ENCODE measurements at regions not wholly inside any gene's neighbourhood (a gene's known extent, or its start where the extent isn't known, plus 50 kb on each side); places are given as distances from the start of the nearest gene placed in this dataset.

DNA sequence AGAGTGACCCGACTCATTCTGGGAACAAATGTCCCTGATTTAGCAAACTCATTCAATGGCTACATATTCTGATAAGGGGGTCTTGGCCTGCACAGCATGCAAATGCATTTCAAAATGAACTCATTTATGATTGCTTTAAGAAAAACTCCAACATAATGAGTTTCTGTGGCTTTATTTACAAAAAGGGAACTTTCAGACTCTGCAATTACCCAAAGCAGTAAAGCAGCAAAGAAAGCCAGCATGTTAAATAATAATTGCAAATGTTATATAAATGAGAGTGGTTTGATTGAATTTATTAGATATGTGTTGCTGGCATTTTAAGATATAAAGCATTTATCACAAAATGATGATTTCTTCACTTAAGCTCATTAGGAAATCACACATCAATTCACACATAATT is 295.7 kb downstream of the FBXW7 start:
- TF ChIP-seq TAF1 (IDR thresholded peaks at IDR 0.05; ENCODE audit: low read depth, low read length) (no peak), POU2F2 (IDR thresholded peaks at IDR 0.05; ENCODE audit: low read depth, low read length) (no peak), SPI1 (IDR thresholded peaks at IDR 0.05; ENCODE audit: low read depth, low read length) (no peak), PAX5 (IDR thresholded peaks at IDR 0.05; ENCODE audit: insufficient read depth, low read length, severe bottlenecking) (no peak), POLR2A (IDR thresholded peaks at IDR 0.05; ENCODE audit: low read depth, low read length) (no peak), POLR2AphosphoS5 (IDR thresholded peaks at IDR 0.05; ENCODE audit: low read depth, low read length) (no peak)
- no peak for DNase-seq (ENCODE audit: insufficient read length, low spot score)

DNA sequence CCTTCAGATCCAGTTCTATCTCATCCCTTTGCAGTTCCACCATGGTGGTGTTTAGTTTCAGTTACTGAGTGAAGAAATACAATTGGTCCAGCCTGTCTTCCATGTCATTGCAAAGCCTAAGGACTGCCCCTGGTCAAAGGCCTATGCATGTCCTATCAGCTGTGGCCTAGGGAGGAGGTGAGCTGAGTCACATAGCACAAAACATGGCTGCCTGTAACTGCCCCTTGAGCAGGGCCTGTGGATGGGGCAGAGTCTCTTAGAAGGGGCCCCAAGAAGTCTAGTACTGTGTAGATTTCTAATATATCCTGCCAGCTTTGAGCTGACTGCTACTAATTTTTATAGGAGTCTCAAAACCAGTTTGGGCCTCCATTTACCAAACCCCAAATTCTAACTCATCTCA is 296.7 kb downstream of the FBXW7 start:
- no peak for TF ChIP-seq SPI1 (IDR thresholded peaks at IDR 0.05; ENCODE audit: low read depth, low read length)
- TF ChIP-seq TAF1 (IDR thresholded peaks at IDR 0.05; ENCODE audit: low read depth, low read length): no peak
- no peak for TF ChIP-seq PAX5 (IDR thresholded peaks at IDR 0.05; ENCODE audit: insufficient read depth, low read length, severe bottlenecking)
- no peak for TF ChIP-seq POLR2A (IDR thresholded peaks at IDR 0.05; ENCODE audit: low read depth, low read length)
- no peak for TF ChIP-seq POLR2AphosphoS5 (IDR thresholded peaks at IDR 0.05; ENCODE audit: low read depth, low read length)
- DNase-seq (ENCODE audit: insufficient read length, low spot score) (no peak), FAIRE-seq (no peak)

More for the DNA sequence above, 295.7 kb downstream of the FBXW7 start:
- no peak for FAIRE-seq

DNA sequence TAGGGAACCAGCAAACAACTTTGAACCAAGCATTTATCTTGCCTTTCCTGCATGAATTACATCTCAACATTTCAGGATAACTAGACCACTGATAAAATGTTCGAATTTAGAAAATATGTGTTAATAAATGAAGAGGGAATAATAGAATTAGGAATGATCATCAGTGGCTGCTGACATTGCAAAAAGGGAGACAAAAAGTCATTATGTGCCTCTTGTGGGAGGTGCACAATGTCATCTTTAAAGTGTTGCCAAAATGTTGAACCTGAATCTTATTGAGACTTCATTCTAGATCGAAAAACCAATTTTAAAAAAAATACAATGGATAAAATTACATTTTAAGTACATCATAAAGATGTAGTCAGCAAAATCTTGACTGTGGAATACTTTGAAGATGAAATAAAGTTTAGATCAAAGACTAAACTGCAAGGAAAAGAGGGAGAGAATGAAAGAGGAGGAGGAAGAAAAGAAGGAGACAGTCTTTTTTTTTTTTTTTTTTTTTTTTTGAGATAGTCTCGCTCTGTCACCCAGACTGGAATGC is 299.3 kb downstream of the FBXW7 start:
- no peak for FAIRE-seq
- TF ChIP-seq TAF1 (IDR thresholded peaks at IDR 0.05; ENCODE audit: low read depth, low read length): no peak
- no peak for TF ChIP-seq PAX5 (IDR thresholded peaks at IDR 0.05; ENCODE audit: insufficient read depth, low read length, severe bottlenecking)
- no peak for TF ChIP-seq POLR2A (IDR thresholded peaks at IDR 0.05; ENCODE audit: low read depth, low read length)
- no peak for TF ChIP-seq POU2F2 (IDR thresholded peaks at IDR 0.05; ENCODE audit: low read depth, low read length)
- no peak for TF ChIP-seq POLR2AphosphoS5 (IDR thresholded peaks at IDR 0.05; ENCODE audit: low read depth, low read length)
- no peak for TF ChIP-seq SPI1 (IDR thresholded peaks at IDR 0.05; ENCODE audit: low read depth, low read length)
- no peak for DNase-seq (ENCODE audit: insufficient read length, low spot score)

- FAIRE-seq: no peak
- TF ChIP-seq POU2F2 (IDR thresholded peaks at IDR 0.05; ENCODE audit: low read depth, low read length) (no peak), POLR2A (IDR thresholded peaks at IDR 0.05; ENCODE audit: low read depth, low read length) (no peak), PAX5 (IDR thresholded peaks at IDR 0.05; ENCODE audit: insufficient read depth, low read length, severe bottlenecking) (no peak), TAF1 (IDR thresholded peaks at IDR 0.05; ENCODE audit: low read depth, low read length) (no peak), SPI1 (IDR thresholded peaks at IDR 0.05; ENCODE audit: low read depth, low read length) (no peak), POLR2AphosphoS5 (IDR thresholded peaks at IDR 0.05; ENCODE audit: low read depth, low read length) (no peak)
- no peak for DNase-seq (ENCODE audit: insufficient read length, low spot score)
Measured at GRCh38 chr4:152235718-152236117, 300.2 kb downstream of the FBXW7 start.

- TF ChIP-seq SPI1 (IDR thresholded peaks at IDR 0.05; ENCODE audit: low read depth, low read length): no peak
- no peak for TF ChIP-seq TAF1 (IDR thresholded peaks at IDR 0.05; ENCODE audit: low read depth, low read length)
- no peak for TF ChIP-seq POU2F2 (IDR thresholded peaks at IDR 0.05; ENCODE audit: low read depth, low read length)
- no peak for FAIRE-seq
Measured at GRCh38 chr4:152234571-152234970, 301.3 kb downstream of the FBXW7 start.

GRCh38 chr4:152232271-152232670 is 303.6 kb downstream of the FBXW7 start:
- TF ChIP-seq TAF1 (IDR thresholded peaks at IDR 0.05; ENCODE audit: low read depth, low read length) (no peak), POLR2AphosphoS5 (IDR thresholded peaks at IDR 0.05; ENCODE audit: low read depth, low read length) (no peak), POU2F2 (IDR thresholded peaks at IDR 0.05; ENCODE audit: low read depth, low read length) (no peak), POLR2A (IDR thresholded peaks at IDR 0.05; ENCODE audit: low read depth, low read length) (no peak), PAX5 (IDR thresholded peaks at IDR 0.05; ENCODE audit: insufficient read depth, low read length, severe bottlenecking) (no peak), SPI1 (IDR thresholded peaks at IDR 0.05; ENCODE audit: low read depth, low read length) (no peak)
- no peak for DNase-seq (ENCODE audit: insufficient read length, low spot score)
- no peak for FAIRE-seq

More at GRCh38 chr4:152234571-152234970, 301.3 kb downstream of the FBXW7 start:
- DNase-seq (ENCODE audit: insufficient read length, low spot score): no peak

DNA sequence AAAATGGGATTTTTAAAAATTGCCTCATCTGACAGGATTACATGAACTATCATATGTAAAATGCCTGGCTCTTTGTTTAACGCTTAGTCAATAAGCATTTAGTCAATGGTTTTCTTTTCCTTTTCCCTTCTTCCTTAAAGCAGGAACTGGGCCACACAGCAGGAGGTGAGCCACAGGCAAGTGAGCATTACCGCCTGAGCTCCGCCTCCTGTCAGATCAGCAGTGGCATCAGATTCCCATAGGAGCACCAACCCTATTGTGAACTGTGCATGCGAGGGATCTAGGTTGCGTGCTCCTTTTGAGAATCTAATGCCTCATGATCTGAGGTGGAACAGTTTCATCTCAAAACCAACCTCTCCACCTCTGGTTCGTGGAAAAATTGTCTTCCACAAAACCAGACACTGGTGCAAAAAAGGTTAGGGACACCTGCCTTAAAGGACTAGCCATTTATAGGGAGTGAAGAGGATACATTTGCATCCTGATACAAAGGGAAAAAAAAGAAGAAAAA is 306.1 kb downstream of the FBXW7 start:
- FAIRE-seq (no peak), DNase-seq (ENCODE audit: insufficient read length, low spot score) (no peak)
- no peak for TF ChIP-seq POLR2AphosphoS5 (IDR thresholded peaks at IDR 0.05; ENCODE audit: low read depth, low read length)
- TF ChIP-seq POU2F2 (IDR thresholded peaks at IDR 0.05; ENCODE audit: low read depth, low read length): no peak
- no peak for TF ChIP-seq TAF1 (IDR thresholded peaks at IDR 0.05; ENCODE audit: low read depth, low read length)
- no peak for TF ChIP-seq SPI1 (IDR thresholded peaks at IDR 0.05; ENCODE audit: low read depth, low read length)
- no peak for TF ChIP-seq POLR2A (IDR thresholded peaks at IDR 0.05; ENCODE audit: low read depth, low read length)

DNA sequence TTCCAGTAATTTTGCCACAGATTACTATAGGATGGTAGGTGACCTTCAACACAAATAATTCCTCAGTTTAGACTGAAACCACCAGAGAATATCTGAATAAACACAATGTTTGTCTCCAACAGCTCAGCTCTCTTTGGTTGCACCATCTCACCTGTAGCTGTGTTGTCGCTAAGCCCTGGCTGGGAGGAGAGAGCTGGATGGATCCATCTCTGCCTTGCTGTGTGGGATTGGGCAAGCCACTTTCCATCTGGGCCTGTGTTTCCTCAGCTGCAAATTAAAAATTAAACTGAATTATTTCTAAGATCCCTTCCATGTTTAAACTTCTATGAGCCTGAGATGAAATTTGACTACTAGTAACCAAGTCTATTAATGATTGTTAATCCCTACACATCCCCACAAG is 310.2 kb downstream of the FBXW7 start:
- FAIRE-seq (no peak), DNase-seq (ENCODE audit: insufficient read length, low spot score) (no peak)
- TF ChIP-seq TAF1 (IDR thresholded peaks at IDR 0.05; ENCODE audit: low read depth, low read length) (no peak), POLR2AphosphoS5 (IDR thresholded peaks at IDR 0.05; ENCODE audit: low read depth, low read length) (no peak), PAX5 (IDR thresholded peaks at IDR 0.05; ENCODE audit: insufficient read depth, low read length, severe bottlenecking) (no peak), POLR2A (IDR thresholded peaks at IDR 0.05; ENCODE audit: low read depth, low read length) (no peak), SPI1 (IDR thresholded peaks at IDR 0.05; ENCODE audit: low read depth, low read length) (no peak), POU2F2 (IDR thresholded peaks at IDR 0.05; ENCODE audit: low read depth, low read length) (no peak)

DNA sequence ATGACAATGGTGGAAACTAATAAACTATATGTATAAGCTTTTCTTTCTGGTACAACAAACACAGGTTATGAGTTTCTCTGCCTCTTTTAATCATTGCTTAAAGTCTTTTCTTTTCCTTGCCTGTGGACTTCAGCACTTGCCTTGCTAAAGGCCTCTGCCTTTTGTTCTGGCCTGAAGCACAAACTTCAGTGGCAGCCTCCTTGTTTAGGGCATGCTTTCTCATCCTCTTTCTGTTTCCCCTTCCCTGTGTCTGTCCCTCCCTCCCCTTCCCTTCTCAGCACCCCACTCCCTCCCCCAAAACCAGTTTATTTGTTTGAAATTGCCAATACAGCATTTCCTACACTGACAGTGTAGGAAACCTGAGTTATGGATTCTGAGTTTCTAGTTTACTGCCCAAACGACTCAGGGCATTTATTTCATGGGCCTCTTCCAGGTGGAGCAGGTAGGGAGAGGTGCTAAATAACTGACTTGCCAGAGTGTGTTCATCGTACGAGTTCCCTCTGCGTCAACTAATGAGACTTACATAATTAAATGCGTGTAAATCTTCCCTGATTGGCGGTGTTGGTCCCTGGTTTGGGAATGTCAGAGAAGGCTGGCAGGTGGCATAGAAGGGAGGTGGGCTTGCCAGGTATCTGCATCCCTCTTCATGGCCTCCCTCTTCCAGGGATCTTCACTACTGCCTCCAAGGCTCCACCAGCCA is 311.0 kb downstream of the FBXW7 start:
- no peak for TF ChIP-seq SPI1 (IDR thresholded peaks at IDR 0.05; ENCODE audit: low read depth, low read length)
- DNase-seq (ENCODE audit: insufficient read length, low spot score) (no peak), FAIRE-seq (no peak)

- no peak for FAIRE-seq
- TF ChIP-seq TAF1 (IDR thresholded peaks at IDR 0.05; ENCODE audit: low read depth, low read length): no peak
- DNase-seq (ENCODE audit: insufficient read length, low spot score): no peak
Measured at GRCh38 chr4:152224223-152224622, 311.7 kb downstream of the FBXW7 start.

Measured in GM12891 (cell line).